ENCODE measurements at regions not wholly inside any gene's neighbourhood (a gene's known extent, or its start where the extent isn't known, plus 50 kb on each side); places are given as distances from the start of the nearest gene placed in this dataset.
"Not testable (repeated sequence)": the region's sequence is repeated elsewhere in the genome, so short reads cannot be mapped to it uniquely, and the experiment has no call there.

GRCh38 chr6:3977875-3978711 lies 100.8 kb downstream of the FAM217A start:
- H3K36me3 ChIP-seq (ENCODE audit: control insufficient read depth, insufficient read depth, low read length), result no peaks in the 10 kb centered on the region
- H3K27me3 ChIP-seq (ENCODE audit: control insufficient read depth, insufficient read depth, low read length, poor library complexity, severe bottlenecking), result no peaks in the 10 kb centered on the region
- WGBS, 2 experiments, result 65 to 70% methylated on average over 16 of the region's 16 CpGs
- H3K4me3 ChIP-seq (ENCODE audit: insufficient read depth, low read depth, low read length), result no peak overlapping the region
- no peaks in the 10 kb centered on the region for H3K9me3 ChIP-seq (ENCODE audit: control insufficient read depth, low read length)
- H3K4me1 ChIP-seq (ENCODE audit: control insufficient read depth, insufficient read depth, low read length), result no peaks in the 10 kb centered on the region
- no peak overlapping the region for H3K27ac ChIP-seq (ENCODE audit: insufficient read depth, low read depth, low read length, poor library complexity, severe bottlenecking)

- not testable (repeated sequence) for H3K4me3 ChIP-seq (ENCODE audit: insufficient read depth, low read depth, low read length); H3K27ac ChIP-seq (ENCODE audit: insufficient read depth, low read depth, low read length, poor library complexity, severe bottlenecking); H3K9me3 ChIP-seq (ENCODE audit: control insufficient read depth, low read length); H3K4me1 ChIP-seq (ENCODE audit: control insufficient read depth, insufficient read depth, low read length); H3K36me3 ChIP-seq (ENCODE audit: control insufficient read depth, insufficient read depth, low read length); H3K27me3 ChIP-seq (ENCODE audit: control insufficient read depth, insufficient read depth, low read length, poor library complexity, severe bottlenecking)
- WGBS, 2 experiments, result 100% methylated on average over 1 of the region's 1 CpG; no CpG with 5 or more reads in 1 of the 2 experiments
Measured at GRCh38 chr6:3978966-3979365, 100.0 kb downstream of the FAM217A start.

GRCh38 chr6:3981917-3982316 lies 97.0 kb downstream of the FAM217A start:
- Histone ChIP-seq H3K9me3 (ENCODE audit: control insufficient read depth, low read length) (no peaks in the 10 kb centered on the region), H3K27me3 (ENCODE audit: control insufficient read depth, insufficient read depth, low read length, poor library complexity, severe bottlenecking) (no peaks in the 10 kb centered on the region), H3K4me1 (ENCODE audit: control insufficient read depth, insufficient read depth, low read length) (peaks cover 4% of the 10 kb centered on the region), H3K4me3 (ENCODE audit: insufficient read depth, low read depth, low read length) (no peak overlapping the region), H3K27ac (ENCODE audit: insufficient read depth, low read depth, low read length, poor library complexity, severe bottlenecking) (no peak overlapping the region), H3K36me3 (ENCODE audit: control insufficient read depth, insufficient read depth, low read length) (no peaks in the 10 kb centered on the region)

GRCh38 chr6:3983778-3984177 lies 95.2 kb downstream of the FAM217A start:
- Histone ChIP-seq H3K4me3 (ENCODE audit: insufficient read depth, low read depth, low read length) (no peak overlapping the region), H3K27ac (ENCODE audit: insufficient read depth, low read depth, low read length, poor library complexity, severe bottlenecking) (no peak overlapping the region), H3K27me3 (ENCODE audit: control insufficient read depth, insufficient read depth, low read length, poor library complexity, severe bottlenecking) (no peaks in the 10 kb centered on the region), H3K9me3 (ENCODE audit: control insufficient read depth, low read length) (no peaks in the 10 kb centered on the region), H3K4me1 (ENCODE audit: control insufficient read depth, insufficient read depth, low read length) (peaks cover 10% of the 10 kb centered on the region), H3K36me3 (ENCODE audit: control insufficient read depth, insufficient read depth, low read length) (no peaks in the 10 kb centered on the region)
- WGBS, 2 experiments, result 56 to 88% methylated on average over 2 of the region's 2 CpGs

- H3K4me3 ChIP-seq (ENCODE audit: insufficient read depth, low read depth, low read length), result no peak overlapping the region
- no peaks in the 10 kb centered on the region for H3K9me3 ChIP-seq (ENCODE audit: control insufficient read depth, low read length)
- H3K36me3 ChIP-seq (ENCODE audit: control insufficient read depth, insufficient read depth, low read length), result no peaks in the 10 kb centered on the region
- WGBS, 2 experiments, result 95 to 98% methylated on average over 5 of the region's 5 CpGs
- no peaks in the 10 kb centered on the region for H3K27me3 ChIP-seq (ENCODE audit: control insufficient read depth, insufficient read depth, low read length, poor library complexity, severe bottlenecking)
- H3K4me1 ChIP-seq (ENCODE audit: control insufficient read depth, insufficient read depth, low read length), result peaks cover 10% of the 10 kb centered on the region
- H3K27ac ChIP-seq (ENCODE audit: insufficient read depth, low read depth, low read length, poor library complexity, severe bottlenecking), result no peak overlapping the region
Measured at GRCh38 chr6:3984494-3984893, 94.4 kb downstream of the FAM217A start.

GRCh38 chr6:3986241-3986640 lies 92.7 kb downstream of the FAM217A start:
- H3K27me3 ChIP-seq (ENCODE audit: control insufficient read depth, insufficient read depth, low read length, poor library complexity, severe bottlenecking), result no peaks in the 10 kb centered on the region
- H3K4me3 ChIP-seq (ENCODE audit: insufficient read depth, low read depth, low read length), result no peak overlapping the region
- peaks cover 14% of the 10 kb centered on the region for H3K4me1 ChIP-seq (ENCODE audit: control insufficient read depth, insufficient read depth, low read length)
- no peaks in the 10 kb centered on the region for H3K9me3 ChIP-seq (ENCODE audit: control insufficient read depth, low read length)
- no peak overlapping the region for H3K27ac ChIP-seq (ENCODE audit: insufficient read depth, low read depth, low read length, poor library complexity, severe bottlenecking)
- WGBS, 2 experiments, result 89% methylated on average over 3 of the region's 3 CpGs
- no peaks in the 10 kb centered on the region for H3K36me3 ChIP-seq (ENCODE audit: control insufficient read depth, insufficient read depth, low read length)

GRCh38 chr6:3987053-3987452 lies 91.9 kb downstream of the FAM217A start:
- no peaks in the 10 kb centered on the region for H3K27me3 ChIP-seq (ENCODE audit: control insufficient read depth, insufficient read depth, low read length, poor library complexity, severe bottlenecking)
- H3K4me3 ChIP-seq (ENCODE audit: insufficient read depth, low read depth, low read length), result no peak overlapping the region
- H3K9me3 ChIP-seq (ENCODE audit: control insufficient read depth, low read length), result no peaks in the 10 kb centered on the region
- 44 to 49% methylated on average over 3 of the region's 3 CpGs for WGBS, 2 experiments
- H3K27ac ChIP-seq (ENCODE audit: insufficient read depth, low read depth, low read length, poor library complexity, severe bottlenecking), result peak overlapping the region; percentile 47
- H3K4me1 ChIP-seq (ENCODE audit: control insufficient read depth, insufficient read depth, low read length), result peaks cover 18% of the 10 kb centered on the region
- H3K36me3 ChIP-seq (ENCODE audit: control insufficient read depth, insufficient read depth, low read length), result no peaks in the 10 kb centered on the region

GRCh38 chr6:3987576-3987975 lies 91.4 kb downstream of the FAM217A start:
- Histone ChIP-seq H3K27me3 (ENCODE audit: control insufficient read depth, insufficient read depth, low read length, poor library complexity, severe bottlenecking) (no peaks in the 10 kb centered on the region), H3K4me3 (ENCODE audit: insufficient read depth, low read depth, low read length) (no peak overlapping the region), H3K4me1 (ENCODE audit: control insufficient read depth, insufficient read depth, low read length) (peaks cover 18% of the 10 kb centered on the region), H3K9me3 (ENCODE audit: control insufficient read depth, low read length) (no peaks in the 10 kb centered on the region), H3K36me3 (ENCODE audit: control insufficient read depth, insufficient read depth, low read length) (no peaks in the 10 kb centered on the region), H3K27ac (ENCODE audit: insufficient read depth, low read depth, low read length, poor library complexity, severe bottlenecking) (no peak overlapping the region)
- 94 to 95% methylated on average over 1 to 2 of the region's 2 CpGs for WGBS, 2 experiments

- Histone ChIP-seq H3K4me3 (ENCODE audit: insufficient read depth, low read depth, low read length) (no peak overlapping the region), H3K36me3 (ENCODE audit: control insufficient read depth, insufficient read depth, low read length) (no peaks in the 10 kb centered on the region), H3K9me3 (ENCODE audit: control insufficient read depth, low read length) (no peaks in the 10 kb centered on the region), H3K4me1 (ENCODE audit: control insufficient read depth, insufficient read depth, low read length) (peaks cover 18% of the 10 kb centered on the region), H3K27ac (ENCODE audit: insufficient read depth, low read depth, low read length, poor library complexity, severe bottlenecking) (no peak overlapping the region), H3K27me3 (ENCODE audit: control insufficient read depth, insufficient read depth, low read length, poor library complexity, severe bottlenecking) (no peaks in the 10 kb centered on the region)
- 51 to 52% methylated on average over 20 of the region's 21 CpGs for WGBS, 2 experiments
Measured at GRCh38 chr6:3990692-3991491, 88.0 kb downstream of the FAM217A start.

GRCh38 chr6:3991941-3992340 lies 87.0 kb downstream of the FAM217A start:
- no peaks in the 10 kb centered on the region for H3K27me3 ChIP-seq (ENCODE audit: control insufficient read depth, insufficient read depth, low read length, poor library complexity, severe bottlenecking)
- 96 to 97% methylated on average over 3 to 4 of the region's 4 CpGs for WGBS, 2 experiments
- H3K4me1 ChIP-seq (ENCODE audit: control insufficient read depth, insufficient read depth, low read length), result peaks cover 21% of the 10 kb centered on the region
- no peak overlapping the region for H3K4me3 ChIP-seq (ENCODE audit: insufficient read depth, low read depth, low read length)
- H3K36me3 ChIP-seq (ENCODE audit: control insufficient read depth, insufficient read depth, low read length), result no peaks in the 10 kb centered on the region
- no peak overlapping the region for H3K27ac ChIP-seq (ENCODE audit: insufficient read depth, low read depth, low read length, poor library complexity, severe bottlenecking)
- H3K9me3 ChIP-seq (ENCODE audit: control insufficient read depth, low read length), result no peaks in the 10 kb centered on the region

Data from ectodermal cell (in vitro differentiated cells).